ENCODE measurements at regions not wholly inside any gene's neighbourhood (a gene's known extent, or its start where the extent isn't known, plus 50 kb on each side); places are given as distances from the start of the nearest gene placed in this dataset.

- no peak overlapping the region for H3K9ac ChIP-seq (replicated peaks; ENCODE audit: extremely low read depth, insufficient read depth, low read length)
- H3K27me3 ChIP-seq (ENCODE audit: control insufficient read depth in 2 of 2, insufficient read depth in 2 of 2, low read length in 2 of 2): no peaks in the 10 kb centered on the region
- dilution Hi-C loops (cut with MboI; ENCODE audit: extremely low pct_ligation_motif_present, low sequenced_read_pairs): no loop called here
- intact Hi-C loops (cut with micrococcal nuclease): no loop called here
- ChIA-PET POLR2A (no interaction called here), CTCF (no interaction called here)
- no peak overlapping the region for H3K4me3 ChIP-seq (replicated peaks in 1 of 3; ENCODE audit: insufficient read depth in 1 of 3, low read depth in 1 of 3, low read length in 3 of 3)
- BruUV-seq (replicated peaks): no TSS peak
- no peaks in the 10 kb centered on the region for H3K36me3 ChIP-seq (ENCODE audit: control insufficient read depth in 2 of 2, extremely low read depth in 1 of 2, insufficient read depth in 2 of 2, low read length in 2 of 2)
- H4K20me1 ChIP-seq (replicated peaks; ENCODE audit: control insufficient read depth, extremely low read depth, insufficient read depth, low read length): no peaks in the 10 kb centered on the region
- FAIRE-seq (no peak), DNase-seq (ENCODE audit: low read depth, low spot score) (no peak)
- no peaks in the 10 kb centered on the region for H3K9me1 ChIP-seq (replicated peaks; ENCODE audit: control insufficient read depth, extremely low read depth, insufficient read depth, low read length)
- no peaks in the 10 kb centered on the region for H3K4me1 ChIP-seq (ENCODE audit: control insufficient read depth, extremely low read depth, insufficient read depth, low read length)
- H3K79me2 ChIP-seq (ENCODE audit: control insufficient read depth, insufficient read depth, low read length): no peaks in the 10 kb centered on the region
- no peak overlapping the region for H2AFZ ChIP-seq (ENCODE audit: low read depth, low read length)
- no peak overlapping the region for H3K4me2 ChIP-seq (ENCODE audit: insufficient read depth, low read length)
- H3K9me3 ChIP-seq (replicated peaks; ENCODE audit: control insufficient read depth, insufficient read depth, low read length): no peaks in the 10 kb centered on the region
- no peak overlapping the region for H3K27ac ChIP-seq (ENCODE audit: insufficient read depth, low read depth, low read length)
- TF ChIP-seq CTCF (IDR thresholded peaks at IDR 0.05; ENCODE audit: extremely low read depth in 1 of 2, insufficient read depth in 1 of 2, low read depth in 1 of 2, low read length in 2 of 2): no peak
- TF ChIP-seq MYC (IDR thresholded peaks at IDR 0.05; ENCODE audit: low read depth, low read length): no peak
- no peak for TF ChIP-seq GATA2 (IDR thresholded peaks at IDR 0.05; ENCODE audit: insufficient read depth, insufficient read length, low read depth, low read length)
- no peak for TF ChIP-seq EZH2 (IDR thresholded peaks at IDR 0.05; ENCODE audit: borderline replicate concordance, low read depth, low read length, severe bottlenecking)
- TF ChIP-seq FOS (IDR thresholded peaks at IDR 0.05; ENCODE audit: borderline replicate concordance, insufficient read depth, low read length): no peak
- no peak for TF ChIP-seq JUN (IDR thresholded peaks at IDR 0.05; ENCODE audit: borderline replicate concordance, insufficient read depth, insufficient read length, low read depth)
- no peak for TF ChIP-seq POLR2AphosphoS5 (IDR thresholded peaks at IDR 0.05; ENCODE audit: insufficient read depth, low read depth, low read length)
- no peak for TF ChIP-seq POLR2A (IDR thresholded peaks at IDR 0.05; ENCODE audit: low read depth, low read length)
- no peak for TF ChIP-seq MAX (IDR thresholded peaks at IDR 0.05; ENCODE audit: insufficient read depth, insufficient read length)
These were observed 194.7 kb upstream of the CXorf51B start for GRCh38 chrX:146614663-146615478.
